RWPE2 (cell line): ENCODE measurements at regions not wholly inside any gene's neighbourhood (a gene's known extent, or its start where the extent isn't known, plus 50 kb on each side); places are given as distances from the start of the nearest gene placed in this dataset.
"Not testable (repeated sequence)": the region's sequence is repeated elsewhere in the genome, so short reads cannot be mapped to it uniquely, and the experiment has no call there.

Experiments
- ATAC-seq: fragments of 200-7000 bp; cut with Tn5 transposase; 3 replicates; pipeline ENCODE4 v1.9.1; 2021; ENCODE audit warnings: low read depth
- DNase-seq: peaks from one replicate; pipeline ENCODE4 v3.0.0-alpha.2; 2020; ENCODE audit warnings: low spot score
- H3K27ac ChIP-seq: fragments of 450-650 bp; 2 replicates; pipeline ENCODE4 v1.5.1; 2017; ENCODE audit warnings: mild to moderate bottlenecking; ENCODE audit not compliant: poor library complexity, severe bottlenecking
- H3K27me3 ChIP-seq: fragments of 250-450 bp; sonication (Bioruptor Pico); 2 replicates; pipeline ENCODE4 v1.5.1; 2021; ENCODE audit warnings: mild to moderate bottlenecking, moderate library complexity; ENCODE audit not compliant: insufficient read depth, poor library complexity, severe bottlenecking
- H3K36me3 ChIP-seq: fragments of 250-450 bp; sonication (Bioruptor Pico); 2 replicates; pipeline ENCODE4 v1.5.1; 2020; ENCODE audit warnings: low read depth, mild to moderate bottlenecking, moderate library complexity
- H3K4me1 ChIP-seq: fragments of 250-450 bp; sonication (Bioruptor Pico); 2 replicates; pipeline ENCODE4 v1.5.1; 2021; ENCODE audit warnings: mild to moderate bottlenecking, moderate library complexity; ENCODE audit not compliant: insufficient read depth, poor library complexity, severe bottlenecking
- H3K4me3 ChIP-seq: fragments of 250-450 bp; sonication (Bioruptor Pico); 2 replicates; pipeline ENCODE4 v1.5.1; 2021; ENCODE audit warnings: mild to moderate bottlenecking, moderate library complexity; ENCODE audit not compliant: severe bottlenecking
- H3K9me3 ChIP-seq: fragments of 250-450 bp; sonication (Bioruptor Pico); 2 replicates; pipeline ENCODE4 v1.5.1; 2021; ENCODE audit warnings: mild to moderate bottlenecking, moderate library complexity; ENCODE audit not compliant: severe bottlenecking
- TF ChIP-seq, protein P1 (sequence below): fragments of 450-650 bp; IDR thresholded peaks from one replicate; pipeline ENCODE4 v1.5.1; 2017; ENCODE audit warnings: mild to moderate bottlenecking, moderate library complexity; ENCODE audit not compliant: poor library complexity, severe bottlenecking

DNA sequence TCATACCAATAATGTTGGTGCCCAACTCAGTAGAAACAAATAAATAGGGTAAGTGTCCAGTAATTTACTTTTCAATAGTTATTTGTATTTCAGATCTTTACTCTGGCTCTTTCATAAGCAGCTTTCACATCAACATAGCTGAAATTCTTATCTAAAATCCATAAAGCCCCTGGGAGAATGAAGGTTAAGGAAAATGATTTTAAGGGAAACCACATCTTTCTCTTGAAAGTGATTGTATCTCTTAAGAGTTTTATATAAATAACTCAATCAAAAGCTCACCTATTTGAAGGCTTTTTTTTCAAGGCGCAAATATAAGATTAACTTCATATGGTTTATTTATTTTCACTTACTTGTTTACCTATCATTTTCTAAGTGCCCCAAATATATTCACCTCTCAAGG lies 324.4 kb downstream of the HGF start:
- DNase-seq = no peak
- TF ChIP-seq, protein P1, sequence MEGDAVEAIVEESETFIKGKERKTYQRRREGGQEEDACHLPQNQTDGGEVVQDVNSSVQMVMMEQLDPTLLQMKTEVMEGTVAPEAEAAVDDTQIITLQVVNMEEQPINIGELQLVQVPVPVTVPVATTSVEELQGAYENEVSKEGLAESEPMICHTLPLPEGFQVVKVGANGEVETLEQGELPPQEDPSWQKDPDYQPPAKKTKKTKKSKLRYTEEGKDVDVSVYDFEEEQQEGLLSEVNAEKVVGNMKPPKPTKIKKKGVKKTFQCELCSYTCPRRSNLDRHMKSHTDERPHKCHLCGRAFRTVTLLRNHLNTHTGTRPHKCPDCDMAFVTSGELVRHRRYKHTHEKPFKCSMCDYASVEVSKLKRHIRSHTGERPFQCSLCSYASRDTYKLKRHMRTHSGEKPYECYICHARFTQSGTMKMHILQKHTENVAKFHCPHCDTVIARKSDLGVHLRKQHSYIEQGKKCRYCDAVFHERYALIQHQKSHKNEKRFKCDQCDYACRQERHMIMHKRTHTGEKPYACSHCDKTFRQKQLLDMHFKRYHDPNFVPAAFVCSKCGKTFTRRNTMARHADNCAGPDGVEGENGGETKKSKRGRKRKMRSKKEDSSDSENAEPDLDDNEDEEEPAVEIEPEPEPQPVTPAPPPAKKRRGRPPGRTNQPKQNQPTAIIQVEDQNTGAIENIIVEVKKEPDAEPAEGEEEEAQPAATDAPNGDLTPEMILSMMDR = no peak
- Histone ChIP-seq H3K36me3 (no peaks in the 10 kb centered on the region), H3K4me3 (no peak overlapping the region), H3K4me1 (no peaks in the 10 kb centered on the region), H3K27me3 (no peaks in the 10 kb centered on the region), H3K9me3 (peaks cover 5% of the 10 kb centered on the region), H3K27ac (no peak overlapping the region)
- ATAC-seq = no peak

DNA sequence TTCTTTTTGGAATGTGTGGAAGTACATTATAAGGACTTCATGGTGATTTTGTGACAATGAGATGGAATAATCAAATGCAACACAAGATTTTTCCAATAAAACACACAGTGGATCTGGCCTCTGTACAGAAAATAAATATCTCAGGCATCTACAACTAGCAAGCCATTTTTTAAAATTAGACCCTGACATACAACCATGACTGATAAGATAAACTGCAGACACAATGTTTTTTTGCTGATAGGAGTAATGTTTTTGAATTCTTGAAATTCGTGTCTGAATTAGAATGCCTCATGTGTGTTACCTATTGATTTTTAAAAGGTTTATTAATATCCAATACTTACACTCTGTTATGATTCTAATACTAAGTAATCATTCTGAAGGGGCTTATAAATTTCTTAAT lies 328.1 kb downstream of the HGF start:
- no peak for DNase-seq
- H3K4me3 ChIP-seq = no peak overlapping the region
- TF ChIP-seq, protein P1 = no peak

DNA sequence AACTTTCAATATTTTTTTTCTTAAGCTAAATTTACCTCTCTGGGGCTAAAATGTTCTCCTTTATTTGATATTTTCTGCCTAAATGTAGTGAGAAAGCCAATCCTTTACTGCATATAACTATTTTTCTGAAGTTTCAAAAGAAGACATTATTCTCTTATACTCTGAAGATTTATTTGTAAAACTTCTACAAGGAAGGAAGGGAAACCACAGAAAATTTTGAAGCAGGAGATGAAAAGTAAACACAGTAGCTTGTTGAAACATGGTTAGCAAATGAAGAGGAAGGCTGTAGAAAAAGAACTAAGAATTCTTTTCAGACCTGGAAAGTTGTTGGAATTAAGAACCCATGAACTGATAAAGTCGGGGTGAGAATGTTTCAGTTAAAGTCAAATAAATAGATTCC lies 330.3 kb downstream of the HGF start:
- peaks cover 8% of the 10 kb centered on the region for H3K4me1 ChIP-seq
- H3K36me3 ChIP-seq = no peaks in the 10 kb centered on the region
- H3K27me3 ChIP-seq = no peaks in the 10 kb centered on the region
- H3K9me3 ChIP-seq = peaks cover 2% of the 10 kb centered on the region
- H3K27ac ChIP-seq = no peak overlapping the region
- DNase-seq (no peak), ATAC-seq (no peak)
- TF ChIP-seq, protein P1 = no peak
- H3K4me3 ChIP-seq = no peak overlapping the region

More for the DNA sequence above, 328.1 kb downstream of the HGF start:
- no peaks in the 10 kb centered on the region for H3K27me3 ChIP-seq
- peaks cover 8% of the 10 kb centered on the region for H3K4me1 ChIP-seq
- no peaks in the 10 kb centered on the region for H3K36me3 ChIP-seq
- no peak for ATAC-seq
- peaks cover 6% of the 10 kb centered on the region for H3K9me3 ChIP-seq
- H3K27ac ChIP-seq = no peak overlapping the region

DNA sequence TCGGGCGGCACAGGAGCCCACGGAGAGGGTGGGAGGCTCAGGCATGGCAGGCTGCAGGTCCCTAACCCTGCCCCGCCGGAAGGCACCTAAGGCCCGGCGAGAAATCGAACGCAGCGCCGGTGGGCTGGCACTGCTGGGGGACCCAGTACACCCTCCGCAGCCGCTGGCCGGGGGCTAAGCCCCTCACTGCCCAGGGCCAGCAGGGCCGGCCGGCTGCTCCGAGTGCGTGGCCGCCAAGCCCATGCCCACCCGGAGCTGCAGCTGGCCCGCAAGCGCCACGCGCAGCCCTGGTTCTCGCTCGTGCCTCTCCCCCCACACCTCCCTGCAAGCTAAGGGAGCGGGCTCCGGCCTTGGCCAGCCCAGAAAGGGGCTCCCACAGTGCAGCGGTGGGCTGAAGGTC lies 332.7 kb downstream of the HGF start:
- ATAC-seq, H3K9me3 ChIP-seq, H3K27ac ChIP-seq, H3K4me3 ChIP-seq, H3K36me3 ChIP-seq, H3K27me3 ChIP-seq, DNase-seq: not testable (repeated sequence)
- H3K4me1 ChIP-seq = peaks cover 11% of the 10 kb centered on the region

DNA sequence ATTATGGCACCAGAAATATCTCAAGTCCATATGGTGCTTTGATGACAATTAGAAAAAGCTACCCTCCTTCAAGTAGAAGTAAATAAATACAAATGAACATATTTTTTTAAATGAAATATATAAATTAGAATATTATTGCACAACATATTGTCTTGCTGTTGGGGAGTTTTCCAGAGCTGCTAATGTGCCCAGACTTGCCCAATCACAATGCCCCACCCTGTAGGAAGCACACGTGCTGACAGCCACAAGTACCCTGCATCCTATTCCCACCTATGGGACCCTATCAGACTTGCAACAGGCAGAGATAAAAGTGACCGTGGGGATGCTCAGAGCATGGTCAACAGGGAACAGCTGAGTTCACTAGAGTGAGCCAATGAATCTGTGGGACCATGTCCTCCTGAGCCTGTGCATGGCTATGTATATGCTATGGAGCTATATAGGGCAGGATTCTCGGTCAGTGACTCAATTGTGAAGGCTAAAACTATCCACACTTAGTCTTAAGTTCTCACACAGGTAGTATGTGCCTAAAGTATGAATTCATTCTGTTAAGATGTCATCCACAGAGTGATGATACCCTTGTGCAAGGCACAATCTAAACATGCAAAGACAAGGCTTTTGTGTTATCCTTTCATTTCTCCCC lies 336.0 kb downstream of the HGF start:
- Histone ChIP-seq H3K4me1 (peaks cover 3% of the 10 kb centered on the region), H3K4me3 (no peak overlapping the region), H3K27me3 (no peaks in the 10 kb centered on the region), H3K36me3 (no peaks in the 10 kb centered on the region), H3K27ac (no peak overlapping the region), H3K9me3 (no peaks in the 10 kb centered on the region)
- DNase-seq = no peak
- ATAC-seq = no peak
- TF ChIP-seq, protein P1 = no peak
